GM12878 (cell line): ENCODE measurements at regions not wholly inside any gene's neighbourhood (a gene's known extent, or its start where the extent isn't known, plus 50 kb on each side); places are given as distances from the start of the nearest gene placed in this dataset.

Source experiments
- ATAC-seq: fragments of 200-7000 bp; cut with Tn5 transposase; 3 replicates; pipeline ENCODE4 v1.9.1; 2020; ENCODE audit warnings: mild to moderate bottlenecking, moderate library complexity
- BruUV-seq: library from RNA; stranded (reverse); fragments of 400-500 nt; replicated peaks from 2 replicates; lab custom pipeline; 2021; lab: Mats Ljungman, UMichigan
- CTCF ChIA-PET: fragments of 300-600 bp; sonication (Branson Sonifier 250); formaldehyde crosslinking; extraction: SDS; loops from one replicate; lab custom pipeline; 2021; ENCODE audit warnings: inconsistent platforms; lab: Yijun Ruan, JAX
- POLR2A ChIA-PET: fragments of 350-600 bp; formaldehyde crosslinking; extraction: SDS; loops from one replicate; lab custom pipeline; 2021; ENCODE audit warnings: inconsistent platforms; lab: Charles Lee
- RAD21 ChIA-PET: fragments of 300-600 bp; sonication (Branson Sonifier 250); formaldehyde crosslinking; loops from one replicate; lab custom pipeline; 2023; ENCODE audit warnings: antibody characterized with exemption; ENCODE audit not compliant: unreplicated experiment; lab: Charles Lee
- SMC1A ChIA-PET: fragments of 300-600 bp; sonication (Branson Sonifier 250); formaldehyde crosslinking; loops from one replicate; lab custom pipeline; 2023; ENCODE audit not compliant: unreplicated experiment, uncharacterized antibody; lab: Charles Lee
- DNase-seq: peaks from one replicate; pipeline ENCODE4 v3.0.0-alpha.2; 2011; ENCODE audit warnings: low read depth, low spot score
- FAIRE-seq: peaks from 3 replicates; lab custom pipeline; 2011; peaks lifted over from hg19 to GRCh38; lab: Jason Lieb, UNC
- H2AFZ ChIP-seq: 2 replicates; pipeline ENCODE4 v1.6.0; 2011; ENCODE audit warnings: low read depth, low read length, control low read depth; ENCODE audit not compliant: control insufficient read depth
- H3K27ac ChIP-seq: 2 replicates; pipeline ENCODE4 v1.5.1; 2011; ENCODE audit warnings: control low read depth; ENCODE audit not compliant: control insufficient read depth, insufficient read depth
- H3K27me3 ChIP-seq, 2 experiments: replicated peaks in 1 of 2; 2 replicates each; pipeline versions ENCODE4 v1.6.0 to v1.6.1; 2011; ENCODE audit warnings: low read length in 1 of 2; ENCODE audit not compliant: control insufficient read depth in 2 of 2, insufficient read depth in 2 of 2
- H3K36me3 ChIP-seq, 2 experiments: 2 replicates each; pipeline ENCODE4 v1.5.1; 2011; ENCODE audit warnings: low read length in 1 of 2; ENCODE audit not compliant: control insufficient read depth in 2 of 2, insufficient read depth in 2 of 2
- H3K4me1 ChIP-seq: 2 replicates; pipeline ENCODE4 v1.6.1; 2011; ENCODE audit warnings: mild to moderate bottlenecking, low read length, moderate library complexity, mixed read lengths; ENCODE audit not compliant: control insufficient read depth, insufficient read depth
- H3K4me2 ChIP-seq: 2 replicates; pipeline ENCODE4 v1.6.0; 2011; ENCODE audit warnings: control low read depth; ENCODE audit not compliant: control insufficient read depth, insufficient read depth
- H3K4me3 ChIP-seq: fragments of 200-600 bp; sonication (generic); 2 replicates; pipeline ENCODE4 v1.5.1; 2016
- H3K79me2 ChIP-seq: 2 replicates; pipeline ENCODE4 v1.6.0; 2011; ENCODE audit warnings: low read length; ENCODE audit not compliant: control insufficient read depth, insufficient read depth
- H3K9ac ChIP-seq: 2 replicates; pipeline ENCODE4 v1.8.0; 2011; ENCODE audit warnings: low read length, control low read depth, mixed read lengths; ENCODE audit not compliant: control insufficient read depth, insufficient read depth
- H3K9me3 ChIP-seq: replicated peaks from 3 replicates; pipeline ENCODE4 v1.5.1; 2011; ENCODE audit warnings: mild to moderate bottlenecking, low read length; ENCODE audit not compliant: control insufficient read depth, insufficient read depth
- H4K20me1 ChIP-seq: 2 replicates; pipeline ENCODE4 v1.6.0; 2011; ENCODE audit not compliant: control insufficient read depth, insufficient read depth
- ATF7 ChIP-seq: fragments of 450-650 bp; IDR thresholded peaks from 2 replicates; pipeline ENCODE4 v1.6.1; 2016; ENCODE audit warnings: low read depth, mild to moderate bottlenecking
- EGR1 ChIP-seq, 2 experiments: IDR thresholded peaks; 1 replicate in 1 of 2; 2 replicates in 1 of 2; pipeline ENCODE4 v1.6.1; 2011 to 2012; ENCODE audit warnings: low read depth in 2 of 2, low read length in 2 of 2, borderline replicate concordance in 1 of 2, mild to moderate bottlenecking in 1 of 2, moderate library complexity in 1 of 2
- ELK1 ChIP-seq: IDR thresholded peaks from 2 replicates; pipeline ENCODE4 v1.6.1; 2012; ENCODE audit warnings: low read depth, low read length, improper control_type of control experiment
- HDGF ChIP-seq: fragments of 450-650 bp; IDR thresholded peaks from 2 replicates; pipeline ENCODE4 v1.6.1; 2016; ENCODE audit warnings: antibody characterized with exemption
- MTA3 ChIP-seq: IDR thresholded peaks from 2 replicates; pipeline ENCODE4 v1.6.1; 2012; ENCODE audit warnings: low read length, inconsistent platforms, borderline replicate concordance
- POLR2AphosphoS2 ChIP-seq: IDR thresholded peaks from 2 replicates; pipeline ENCODE4 v1.6.1; 2011; ENCODE audit warnings: low read depth, mild to moderate bottlenecking, low read length, improper control_type of control experiment, moderate library complexity
- POLR2AphosphoS5 ChIP-seq: IDR thresholded peaks from 2 replicates; pipeline ENCODE4 v1.6.1; 2011; ENCODE audit warnings: mild to moderate bottlenecking, low read length, inconsistent platforms
- RUNX3 ChIP-seq: IDR thresholded peaks from 2 replicates; pipeline ENCODE4 v1.6.1; 2012; ENCODE audit warnings: low read length, inconsistent platforms
- ZNF274 ChIP-seq: IDR thresholded peaks from one replicate; pipeline ENCODE4 v1.8.0; 2011; ENCODE audit not compliant: insufficient read length, insufficient read depth
- WGBS: methylation state at CpG from one replicate; pipeline ENCODE4 v1.1.6; 2016; ENCODE audit warnings: low lambda C conversion rate; ENCODE audit not compliant: insufficient replicate concordance, insufficient coverage; ENCODE audit errors: missing lambda C conversion rate; 5-methylcytosine and 5-hydroxymethylcytosine counted together
- in situ Hi-C: fragments of 300-500 bp; cut with MboI; formaldehyde crosslinking; loops from 9 replicates; pipeline ENCODE4 v1.14.3; 2018; ENCODE audit warnings: mixed read lengths
- intact Hi-C: fragments of 100-400 bp; cut with micrococcal nuclease; formaldehyde crosslinking; loops from one replicate; pipeline ENCODE4 v1.14.2; 2022; ENCODE audit not compliant: unreplicated experiment
- TF ChIP-seq, protein P1 (sequence below): IDR thresholded peaks from 2 replicates; pipeline ENCODE4 v1.6.1; 2012; ENCODE audit warnings: improper control_type of control experiment, low read depth, low read length; ENCODE audit not compliant: insufficient replicate concordance

DNA sequence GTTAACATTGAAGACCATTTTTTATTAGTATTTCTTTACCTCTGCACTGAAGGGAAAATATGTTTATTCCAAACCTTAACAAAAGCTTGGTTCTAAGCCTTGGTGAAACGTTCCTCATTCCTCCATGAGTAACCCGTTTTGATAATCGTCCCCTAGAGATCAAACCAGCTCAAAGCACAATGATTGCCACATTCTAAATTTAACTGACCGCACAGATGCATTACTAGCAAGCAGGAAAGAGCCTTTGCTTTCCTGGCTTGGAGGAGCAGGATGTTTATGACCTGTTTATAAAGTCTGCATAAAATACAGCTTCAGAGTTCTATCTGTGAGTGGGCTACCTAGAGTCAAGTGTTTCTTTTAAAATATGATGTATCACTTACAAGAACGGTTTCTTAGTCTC lies 193.8 kb downstream of the TMEM114 start:
- DNase-seq: no peak
- 19% methylated on average over 5 of the region's 5 CpGs for whole genome bisulfite sequencing
- no peak for TF ChIP-seq MTA3
- no peak for TF ChIP-seq POLR2AphosphoS2
- H3K4me1 ChIP-seq: no peaks in the 10 kb centered on the region
- POLR2A ChIA-PET: no interaction called here
- no peak overlapping the region for H3K9ac ChIP-seq
- H3K27ac ChIP-seq: no peak overlapping the region
- H3K4me3 ChIP-seq: no peak overlapping the region
- H3K9me3 ChIP-seq: no peaks in the 10 kb centered on the region
- FAIRE-seq: no peak
- BruUV-seq: no TSS peak
- H3K4me2 ChIP-seq: no peak overlapping the region
- no peaks in the 10 kb centered on the region for H3K36me3 ChIP-seq
- intact Hi-C loops (no loop called here), in situ Hi-C loops (loop anchor here (10.0 to 25.0 kb wide), 3 partner anchors 58 to 591 kb away; no protein-coding TSS in a partner anchor)
- H2AFZ ChIP-seq: no peak overlapping the region
- no peak for ATAC-seq
- SMC1A ChIA-PET: no interaction called here
- no peaks in the 10 kb centered on the region for H3K79me2 ChIP-seq
- CTCF ChIA-PET: no interaction called here
- H4K20me1 ChIP-seq: no peaks in the 10 kb centered on the region
- no peaks in the 10 kb centered on the region for H3K27me3 ChIP-seq
- RAD21 ChIA-PET: no interaction called here

DNA sequence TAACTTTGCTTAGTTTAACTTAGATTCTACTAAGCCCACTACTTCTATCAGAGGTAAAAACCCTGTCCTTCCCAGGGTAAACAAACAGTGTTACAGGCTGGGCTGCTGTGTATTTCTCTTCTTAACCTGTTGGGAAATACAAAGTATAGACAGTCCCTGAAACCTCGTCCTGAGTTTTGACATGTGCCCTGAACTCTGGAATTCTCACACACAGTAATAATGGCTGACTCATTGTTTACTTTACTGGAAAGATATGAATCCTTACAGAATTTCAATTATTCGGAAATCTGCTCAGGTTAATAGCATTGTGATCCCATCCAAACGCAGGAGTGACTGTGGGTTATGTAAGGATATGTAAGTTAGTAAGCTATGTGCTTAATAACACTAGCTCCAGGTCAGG lies 199.1 kb downstream of the TMEM114 start:
- ChIA-PET RAD21 (no interaction called here), CTCF (no interaction called here), POLR2A (no interaction called here), SMC1A (no interaction called here)
- no peak for ATAC-seq
- no TSS peak for BruUV-seq
- Histone ChIP-seq H3K9me3 (no peaks in the 10 kb centered on the region), H3K27me3 (no peaks in the 10 kb centered on the region), H3K4me3 (no peak overlapping the region), H2AFZ (no peak overlapping the region), H3K79me2 (no peaks in the 10 kb centered on the region), H3K36me3 (no peaks in the 10 kb centered on the region), H3K4me2 (no peak overlapping the region), H4K20me1 (no peaks in the 10 kb centered on the region), H3K27ac (no peak overlapping the region), H3K9ac (no peak overlapping the region), H3K4me1 (no peaks in the 10 kb centered on the region)
- 5% methylated on average over 3 of the region's 3 CpGs for WGBS
- no peak for DNase-seq
- in situ Hi-C loops (loop anchor here (10.0 to 25.0 kb wide), 3 partner anchors 64 to 596 kb away; no protein-coding TSS in a partner anchor), intact Hi-C loops (no loop called here)
- no peak for TF ChIP-seq HDGF
- no peak for TF ChIP-seq ATF7
- no peak for TF ChIP-seq ZNF274
- TF ChIP-seq, protein P1, sequence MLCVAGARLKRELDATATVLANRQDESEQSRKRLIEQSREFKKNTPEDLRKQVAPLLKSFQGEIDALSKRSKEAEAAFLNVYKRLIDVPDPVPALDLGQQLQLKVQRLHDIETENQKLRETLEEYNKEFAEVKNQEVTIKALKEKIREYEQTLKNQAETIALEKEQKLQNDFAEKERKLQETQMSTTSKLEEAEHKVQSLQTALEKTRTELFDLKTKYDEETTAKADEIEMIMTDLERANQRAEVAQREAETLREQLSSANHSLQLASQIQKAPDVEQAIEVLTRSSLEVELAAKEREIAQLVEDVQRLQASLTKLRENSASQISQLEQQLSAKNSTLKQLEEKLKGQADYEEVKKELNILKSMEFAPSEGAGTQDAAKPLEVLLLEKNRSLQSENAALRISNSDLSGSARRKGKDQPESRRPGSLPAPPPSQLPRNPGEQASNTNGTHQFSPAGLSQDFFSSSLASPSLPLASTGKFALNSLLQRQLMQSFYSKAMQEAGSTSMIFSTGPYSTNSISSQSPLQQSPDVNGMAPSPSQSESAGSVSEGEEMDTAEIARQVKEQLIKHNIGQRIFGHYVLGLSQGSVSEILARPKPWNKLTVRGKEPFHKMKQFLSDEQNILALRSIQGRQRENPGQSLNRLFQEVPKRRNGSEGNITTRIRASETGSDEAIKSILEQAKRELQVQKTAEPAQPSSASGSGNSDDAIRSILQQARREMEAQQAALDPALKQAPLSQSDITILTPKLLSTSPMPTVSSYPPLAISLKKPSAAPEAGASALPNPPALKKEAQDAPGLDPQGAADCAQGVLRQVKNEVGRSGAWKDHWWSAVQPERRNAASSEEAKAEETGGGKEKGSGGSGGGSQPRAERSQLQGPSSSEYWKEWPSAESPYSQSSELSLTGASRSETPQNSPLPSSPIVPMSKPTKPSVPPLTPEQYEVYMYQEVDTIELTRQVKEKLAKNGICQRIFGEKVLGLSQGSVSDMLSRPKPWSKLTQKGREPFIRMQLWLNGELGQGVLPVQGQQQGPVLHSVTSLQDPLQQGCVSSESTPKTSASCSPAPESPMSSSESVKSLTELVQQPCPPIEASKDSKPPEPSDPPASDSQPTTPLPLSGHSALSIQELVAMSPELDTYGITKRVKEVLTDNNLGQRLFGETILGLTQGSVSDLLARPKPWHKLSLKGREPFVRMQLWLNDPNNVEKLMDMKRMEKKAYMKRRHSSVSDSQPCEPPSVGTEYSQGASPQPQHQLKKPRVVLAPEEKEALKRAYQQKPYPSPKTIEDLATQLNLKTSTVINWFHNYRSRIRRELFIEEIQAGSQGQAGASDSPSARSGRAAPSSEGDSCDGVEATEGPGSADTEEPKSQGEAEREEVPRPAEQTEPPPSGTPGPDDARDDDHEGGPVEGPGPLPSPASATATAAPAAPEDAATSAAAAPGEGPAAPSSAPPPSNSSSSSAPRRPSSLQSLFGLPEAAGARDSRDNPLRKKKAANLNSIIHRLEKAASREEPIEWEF: no peak
- TF ChIP-seq EGR1 (IDR thresholded peaks at IDR 0.05; ENCODE audit: borderline replicate concordance in 1 of 2, low read depth in 2 of 2, low read length in 2 of 2): no peak
- TF ChIP-seq POLR2AphosphoS5: no peak
- TF ChIP-seq ELK1: no peak
- TF ChIP-seq RUNX3: no peak
- FAIRE-seq: no peak
